ENCODE measurements at regions not wholly inside any gene's neighbourhood (a gene's known extent, or its start where the extent isn't known, plus 50 kb on each side); places are given as distances from the start of the nearest gene placed in this dataset.

DNA sequence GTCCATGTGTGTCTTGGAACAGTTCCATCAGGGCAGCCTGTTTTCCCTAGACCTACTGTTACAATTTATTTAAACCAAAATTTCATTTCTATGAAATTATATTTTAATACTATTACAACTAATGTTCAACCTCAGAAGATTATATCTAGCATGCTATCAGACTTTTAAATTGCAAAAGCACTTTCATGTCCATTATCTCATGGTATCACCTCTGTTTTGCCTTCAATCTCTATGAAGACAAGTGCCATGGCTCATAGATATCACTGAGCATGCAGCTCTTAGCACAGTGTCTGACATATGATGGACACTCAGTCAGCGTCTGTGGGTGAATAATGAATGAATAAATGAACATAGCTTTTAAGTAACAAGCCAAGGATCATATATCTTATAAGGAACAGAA is 288.8 kb downstream of the RAD51AP2 start:
- TF ChIP-seq POLR2A (IDR thresholded peaks at IDR 0.05; ENCODE audit: low read depth, low read length) (no peak), POLR2AphosphoS5 (IDR thresholded peaks at IDR 0.05; ENCODE audit: low read depth, low read length) (no peak), TAF1 (IDR thresholded peaks at IDR 0.05; ENCODE audit: borderline replicate concordance, low read depth, low read length) (no peak)

Data from GM12892 (cell line).